ENCODE measurements at regions not wholly inside any gene's neighbourhood (a gene's known extent, or its start where the extent isn't known, plus 50 kb on each side); places are given as distances from the start of the nearest gene placed in this dataset.
"Not testable (repeated sequence)": the region's sequence is repeated elsewhere in the genome, so short reads cannot be mapped to it uniquely, and the experiment has no call there.

- DNase-seq (ENCODE audit: low read depth): no peak
These were observed 278.0 kb upstream of the PLET1 start for GRCh38 chr11:112538534-112539280.

GRCh38 chr11:112539281-112539555, 278.6 kb upstream of the PLET1 start:
- not testable (repeated sequence) for DNase-seq (ENCODE audit: low read depth)

GRCh38 chr11:112539741-112540140, 279.1 kb upstream of the PLET1 start:
- no peak for DNase-seq (ENCODE audit: low read depth)

- no peak for DNase-seq (ENCODE audit: low read depth)
These were observed 279.6 kb upstream of the PLET1 start for GRCh38 chr11:112540261-112540660.

- DNase-seq (ENCODE audit: low read depth): no peak
These were observed 280.7 kb upstream of the PLET1 start for GRCh38 chr11:112541140-112542046.

GRCh38 chr11:112542479-112542878, 281.8 kb upstream of the PLET1 start:
- DNase-seq (ENCODE audit: low read depth): no peak

GRCh38 chr11:112543390-112543789, 282.7 kb upstream of the PLET1 start:
- DNase-seq (ENCODE audit: low read depth): no peak

- no peak for DNase-seq (ENCODE audit: low read depth)
These were observed 288.0 kb upstream of the PLET1 start for GRCh38 chr11:112548641-112549040.

- no peak for DNase-seq (ENCODE audit: low read depth)
These were observed 292.6 kb upstream of the PLET1 start for GRCh38 chr11:112553205-112553731.

GRCh38 chr11:112554586-112554985, 293.9 kb upstream of the PLET1 start:
- DNase-seq (ENCODE audit: low read depth): no peak

GRCh38 chr11:112555491-112556364, 295.1 kb upstream of the PLET1 start:
- DNase-seq (ENCODE audit: low read depth): peak; percentile 57

- DNase-seq (ENCODE audit: low read depth): no peak
These were observed 298.0 kb upstream of the PLET1 start for GRCh38 chr11:112558691-112559090.

- no peak for DNase-seq (ENCODE audit: low read depth)
These were observed 303.1 kb upstream of the PLET1 start for GRCh38 chr11:112563808-112564207.

- DNase-seq (ENCODE audit: low read depth): no peak
These were observed 303.7 kb upstream of the PLET1 start for GRCh38 chr11:112564228-112564955.

GRCh38 chr11:112565551-112565950, 304.9 kb upstream of the PLET1 start:
- DNase-seq (ENCODE audit: low read depth): no peak

GRCh38 chr11:112566124-112566523, 305.5 kb upstream of the PLET1 start:
- no peak for DNase-seq (ENCODE audit: low read depth)

- no peak for DNase-seq (ENCODE audit: low read depth)
These were observed 309.7 kb upstream of the PLET1 start for GRCh38 chr11:112570333-112570732.

GRCh38 chr11:112579282-112579681, 318.6 kb upstream of the PLET1 start:
- no peak for DNase-seq (ENCODE audit: low read depth)

- DNase-seq (ENCODE audit: low read depth): no peak
These were observed 320.2 kb upstream of the PLET1 start for GRCh38 chr11:112580864-112581263.

- no peak for DNase-seq (ENCODE audit: low read depth)
These were observed 321.1 kb upstream of the PLET1 start for GRCh38 chr11:112581747-112582146.

- DNase-seq (ENCODE audit: low read depth): no peak
These were observed 321.7 kb upstream of the PLET1 start for GRCh38 chr11:112582366-112582765.

Measured in stimulated activated CD8-positive, alpha-beta memory T cell treated with anti-CD3 and anti-CD28 coated beads, Interleukin-12 subunit alpha, Interleukin-12 subunit beta, amount 100 ng/mL, for 1 hour (primary cell).